Aorta (tissue), 5 donors: ENCODE measurements at regions not wholly inside any gene's neighbourhood (a gene's known extent, or its start where the extent isn't known, plus 50 kb on each side); places are given as distances from the start of the nearest gene placed in this dataset.

Experiments used
- ATAC-seq: fragments of 200-7000 bp; cut with Tn5 transposase; one replicate; pipeline ENCODE4 v1.9.1; 2022; ENCODE audit warnings: moderate library complexity; ENCODE audit not compliant: low FRiP score
- DNase-seq, 2 donors: peaks; one replicate each; pipeline ENCODE4 v3.0.0-alpha.2; 2020
- H3K27ac ChIP-seq, 2 donors: one replicate each; pipeline ENCODE4 v1.5.1; 2013; ENCODE audit warnings: low read length in 2 of 2, mild to moderate bottlenecking in 2 of 2, moderate library complexity in 2 of 2, control low read depth in 1 of 2, inconsistent platforms in 1 of 2, low read depth in 1 of 2
- H3K27me3 ChIP-seq, 2 donors: one replicate each; pipeline ENCODE4 v1.6.1; 2013; ENCODE audit warnings: control low read depth in 1 of 2, low read length in 1 of 2, mild to moderate bottlenecking in 1 of 2, moderate library complexity in 1 of 2; ENCODE audit not compliant: insufficient read depth in 2 of 2, control insufficient read depth in 1 of 2
- H3K36me3 ChIP-seq, 2 donors: one replicate each; pipeline ENCODE4 v1.6.1; 2013; ENCODE audit warnings: control low read depth in 1 of 2, low read length in 1 of 2, mild to moderate bottlenecking in 1 of 2; ENCODE audit not compliant: insufficient read depth in 2 of 2, control insufficient read depth in 1 of 2
- H3K4me1 ChIP-seq, 2 donors: one replicate each; pipeline ENCODE4 v1.6.1; 2013; ENCODE audit warnings: low read length in 2 of 2, control low read depth in 1 of 2, mild to moderate bottlenecking in 1 of 2, moderate library complexity in 1 of 2; ENCODE audit not compliant: insufficient read depth in 2 of 2, control insufficient read depth in 1 of 2
- H3K4me3 ChIP-seq, 2 donors: one replicate each; pipeline ENCODE4 v1.5.1; 2013; ENCODE audit warnings: low read length in 2 of 2, control low read depth in 1 of 2, mild to moderate bottlenecking in 1 of 2
- H3K9me3 ChIP-seq: one replicate; pipeline ENCODE4 v1.6.1; 2013; ENCODE audit warnings: mild to moderate bottlenecking, low read length; ENCODE audit not compliant: control insufficient read depth
- WGBS, 2 donors: extraction: QIAGEN DNeasy Blood & Tissue Kit; methylation state at CpG; one replicate each; pipeline ENCODE4 v1.1.7; 2013; 5-methylcytosine and 5-hydroxymethylcytosine counted together
- intact Hi-C, 2 donors: fragments of 100-400 bp; cut with DNase I; formaldehyde crosslinking; loops; one replicate each; pipeline versions ENCODE4 v1.14.2 to v1.15.0; 2022
- donor health status: healthy with polysubstance abuse.
- donor health status: Bipolar disorder and iron deficiency.
- donor health status: DM: no; HTN: no; CAD: no.
- donor health status: DM: no; HTN: no; CAD: no.
- donor health status: DM: yes; HTN: yes; CAD: no.

DNA sequence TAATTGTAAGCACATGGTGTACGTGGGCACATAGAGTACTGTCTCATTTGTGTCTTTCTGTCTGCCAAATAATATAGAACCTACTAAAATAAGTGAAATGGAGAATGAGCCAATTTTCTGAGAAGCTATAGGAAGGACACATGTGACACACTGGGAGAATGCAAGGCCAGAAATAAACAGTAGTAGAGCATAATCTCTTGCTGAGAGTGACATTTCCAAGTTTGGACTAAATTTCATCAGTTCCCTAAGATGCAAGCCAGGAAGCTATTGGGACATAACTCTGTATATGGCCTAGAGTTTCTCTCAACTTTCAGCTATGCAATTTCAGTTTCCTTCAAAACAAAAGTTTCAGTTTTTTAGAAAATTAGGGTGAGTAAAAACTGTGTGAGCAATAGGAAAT, 638.7 kb downstream of the PCDH18 start:
- no peaks in the 10 kb centered on the region for H3K4me1 ChIP-seq
- no peak overlapping the region for H3K27ac ChIP-seq
- no peaks in the 10 kb centered on the region for H3K9me3 ChIP-seq
- intact Hi-C loops = no loop called here
- DNase-seq (no peak), ATAC-seq (no peak)
- no peaks in the 10 kb centered on the region for H3K27me3 ChIP-seq
- H3K36me3 ChIP-seq = no peaks in the 10 kb centered on the region
- 39 to 57% methylated on average over 1 of the region's 1 CpG for WGBS, 2 donors
- no peak overlapping the region for H3K4me3 ChIP-seq

DNA sequence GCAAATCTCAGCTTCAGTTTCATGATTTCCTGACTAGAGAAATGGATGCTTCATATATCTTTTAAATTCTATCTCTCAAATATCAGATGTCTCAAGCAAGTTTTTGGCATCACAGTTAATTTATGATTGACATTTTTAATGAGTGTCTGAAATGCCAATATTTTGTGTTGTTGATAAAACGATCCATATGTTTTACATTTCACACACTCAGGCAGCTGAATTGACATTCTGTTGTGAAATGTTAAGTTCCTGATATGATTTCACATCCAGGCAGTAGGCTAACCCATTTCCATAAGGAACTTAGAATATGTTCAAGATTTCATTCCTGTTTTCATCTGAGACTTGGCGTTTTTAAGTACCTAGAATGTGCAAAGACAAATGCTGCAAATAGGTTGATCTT, 650.6 kb downstream of the PCDH18 start:
- Histone ChIP-seq H3K4me1 (no peaks in the 10 kb centered on the region), H3K9me3 (no peaks in the 10 kb centered on the region), H3K4me3 (no peak overlapping the region), H3K27me3 (no peaks in the 10 kb centered on the region), H3K36me3 (no peaks in the 10 kb centered on the region), H3K27ac (no peak overlapping the region)
- DNase-seq = no peak
- ATAC-seq = no peak
- 72 to 77% methylated on average over 2 of the region's 2 CpGs for WGBS, 2 donors
- intact Hi-C loops = no loop called here

DNA sequence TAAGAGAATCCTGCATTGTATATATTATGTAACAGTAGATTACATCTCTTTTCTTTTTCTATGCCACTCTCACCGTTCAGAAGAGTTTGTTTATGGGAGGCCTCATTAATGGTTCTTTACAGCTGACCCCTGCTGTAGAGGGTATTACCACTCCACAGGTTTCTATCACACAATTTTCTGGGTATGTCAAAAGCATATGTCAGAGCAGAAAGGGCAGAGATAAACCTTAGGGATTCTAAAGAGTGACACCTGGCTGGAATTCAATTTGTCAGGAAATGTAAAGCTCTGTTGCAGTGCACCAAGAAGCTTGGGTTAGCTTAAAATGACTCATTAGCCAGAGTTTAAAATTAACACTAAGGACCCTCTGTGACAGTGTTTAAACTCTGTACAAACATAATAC, 658.7 kb downstream of the PCDH18 start:
- 77 to 88% methylated on average over 1 of the region's 1 CpG for WGBS, 2 donors
- Histone ChIP-seq H3K36me3 (no peaks in the 10 kb centered on the region), H3K4me1 (no peaks in the 10 kb centered on the region), H3K27ac (no peak overlapping the region), H3K9me3 (no peaks in the 10 kb centered on the region), H3K4me3 (no peak overlapping the region), H3K27me3 (no peaks in the 10 kb centered on the region)
- DNase-seq = no peak
- intact Hi-C loops = no loop called here
- no peak for ATAC-seq

DNA sequence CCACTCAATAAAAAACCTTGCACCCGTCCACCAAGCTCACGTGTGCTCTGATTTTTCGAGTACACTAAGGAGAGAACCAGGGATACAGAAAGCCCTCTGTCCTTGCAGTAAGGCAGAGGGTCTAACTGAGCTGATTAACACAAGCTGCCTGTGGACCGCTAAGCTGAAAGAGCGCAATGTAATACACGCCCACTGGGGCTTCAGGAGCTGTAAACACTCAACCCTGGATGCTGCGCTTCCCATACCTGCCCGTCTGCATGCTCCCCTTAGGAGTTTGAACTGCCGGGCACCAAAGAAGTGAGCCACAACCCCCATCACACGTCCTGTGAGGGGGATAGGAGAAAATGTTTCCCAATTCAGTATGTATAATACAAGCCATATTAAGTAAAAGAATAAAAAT, 664.8 kb downstream of the PCDH18 start:
- no peaks in the 10 kb centered on the region for H3K9me3 ChIP-seq
- H3K36me3 ChIP-seq = no peaks in the 10 kb centered on the region
- ATAC-seq (no peak), DNase-seq (no peak)
- H3K4me1 ChIP-seq = no peaks in the 10 kb centered on the region
- H3K27me3 ChIP-seq = no peaks in the 10 kb centered on the region
- H3K4me3 ChIP-seq = no peak overlapping the region
- intact Hi-C loops = no loop called here
- WGBS, 2 donors = 90 to 93% methylated on average over 10 of the region's 10 CpGs
- H3K27ac ChIP-seq = no peak overlapping the region

DNA sequence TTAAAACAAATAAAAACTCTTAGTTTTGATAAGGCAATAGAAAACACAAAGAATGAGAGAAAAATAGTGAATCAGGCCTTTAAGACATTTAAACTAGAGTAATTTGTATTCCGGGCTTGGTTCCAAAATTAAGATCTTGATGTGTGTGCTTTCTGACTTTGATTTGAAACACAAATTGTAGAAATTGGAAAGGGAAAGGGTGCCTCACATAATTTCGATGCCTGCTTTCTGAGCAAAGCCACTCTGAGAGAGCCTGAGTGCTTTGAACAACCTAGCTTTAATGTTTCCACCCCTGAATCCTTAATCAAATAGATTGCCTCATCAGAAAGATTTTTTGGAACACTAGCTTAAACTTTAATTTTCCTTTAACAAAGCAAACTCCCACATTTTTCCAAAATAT, 666.8 kb downstream of the PCDH18 start:
- Histone ChIP-seq H3K36me3 (no peaks in the 10 kb centered on the region), H3K4me3 (no peak overlapping the region), H3K4me1 (no peaks in the 10 kb centered on the region), H3K27me3 (no peaks in the 10 kb centered on the region), H3K27ac (no peak overlapping the region), H3K9me3 (no peaks in the 10 kb centered on the region)
- 7 to 18% methylated on average over 2 of the region's 2 CpGs for WGBS, 2 donors
- no peak for ATAC-seq
- DNase-seq = no peak
- intact Hi-C loops = no loop called here

DNA sequence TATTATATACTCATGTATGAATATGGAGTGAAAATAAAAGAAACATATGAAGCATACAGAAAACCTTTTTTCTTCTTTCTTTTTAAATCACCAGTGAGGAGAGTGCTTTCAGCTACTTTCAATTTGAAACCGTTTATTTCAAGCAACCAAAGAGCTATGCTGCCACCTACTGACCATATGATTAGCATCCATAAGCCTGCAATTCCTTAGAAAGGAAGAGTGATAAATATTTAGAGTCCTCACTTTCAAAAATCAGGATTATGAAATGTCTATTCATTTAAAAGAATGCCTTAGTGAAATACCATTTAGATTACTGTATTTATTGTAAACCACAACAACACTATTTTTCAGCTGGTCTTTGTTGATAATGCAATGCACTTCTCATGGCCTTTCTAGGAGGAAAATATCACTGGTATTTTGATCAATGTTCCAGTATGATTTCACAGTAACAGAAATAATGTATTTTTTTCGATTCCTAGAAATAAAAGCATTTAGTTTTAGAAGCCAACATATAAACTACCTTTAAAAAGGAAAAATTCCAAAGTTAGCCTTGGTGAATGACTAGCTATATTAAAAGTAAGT, 667.6 kb downstream of the PCDH18 start:
- no peak for DNase-seq
- Histone ChIP-seq H3K9me3 (no peaks in the 10 kb centered on the region), H3K27ac (no peak overlapping the region), H3K36me3 (no peaks in the 10 kb centered on the region), H3K27me3 (no peaks in the 10 kb centered on the region), H3K4me3 (no peak overlapping the region), H3K4me1 (no peaks in the 10 kb centered on the region)
- intact Hi-C loops = no loop called here
- WGBS, 2 donors = 1 to 3% methylated on average over 2 of the region's 2 CpGs
- peak; percentile 88 for ATAC-seq

DNA sequence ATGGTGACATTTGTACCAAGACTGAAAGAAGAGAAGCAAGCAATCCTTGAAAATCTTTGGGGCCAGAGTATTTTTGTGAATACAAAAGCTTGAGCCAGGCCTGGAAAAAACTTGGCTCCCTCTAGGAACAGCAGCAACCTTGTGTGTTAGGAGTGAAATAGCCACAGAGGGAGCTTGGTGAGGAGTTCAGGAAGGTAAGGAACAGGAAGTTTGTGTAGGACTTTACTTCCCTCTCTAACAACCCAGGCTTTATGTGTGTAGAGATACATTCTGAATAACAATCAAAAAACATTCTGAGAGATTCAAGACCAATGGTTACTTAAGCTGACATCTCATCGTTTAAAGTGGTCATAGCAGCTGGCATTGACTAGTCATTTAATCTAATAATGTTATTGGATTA, 668.5 kb downstream of the PCDH18 start:
- Histone ChIP-seq H3K36me3 (no peaks in the 10 kb centered on the region), H3K4me1 (no peaks in the 10 kb centered on the region), H3K4me3 (no peak overlapping the region), H3K27me3 (no peaks in the 10 kb centered on the region), H3K9me3 (no peaks in the 10 kb centered on the region), H3K27ac (no peak overlapping the region)
- ATAC-seq (peak; percentile 60), DNase-seq (no peak)
- intact Hi-C loops = no loop called here
- WGBS, 2 donors = 10 to 16% methylated on average over 1 of the region's 1 CpG

DNA sequence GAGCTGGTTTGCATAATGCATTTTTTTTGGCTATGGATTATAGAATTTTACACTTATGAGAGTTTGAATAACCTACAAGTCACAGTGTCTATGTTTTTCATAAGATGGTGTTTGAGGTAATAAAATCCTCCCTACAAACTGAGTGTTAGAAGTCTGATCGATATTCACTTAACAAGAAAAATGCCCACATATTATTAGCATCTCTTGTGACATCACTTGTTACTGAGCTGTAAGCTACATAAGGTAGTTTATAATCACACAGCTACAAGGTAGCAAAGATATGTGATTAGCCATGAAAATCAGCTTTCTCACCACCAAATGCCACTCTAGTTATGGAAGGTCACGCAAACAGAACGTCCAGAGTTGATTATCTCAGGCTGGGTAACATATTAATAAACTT, 669.6 kb downstream of the PCDH18 start:
- Histone ChIP-seq H3K27me3 (no peaks in the 10 kb centered on the region), H3K27ac (no peak overlapping the region), H3K9me3 (no peaks in the 10 kb centered on the region), H3K4me1 (no peaks in the 10 kb centered on the region), H3K36me3 (no peaks in the 10 kb centered on the region), H3K4me3 (no peak overlapping the region)
- DNase-seq = no peak
- no peak for ATAC-seq
- intact Hi-C loops = no loop called here
- 70 to 71% methylated on average over 3 of the region's 3 CpGs for WGBS, 2 donors

DNA sequence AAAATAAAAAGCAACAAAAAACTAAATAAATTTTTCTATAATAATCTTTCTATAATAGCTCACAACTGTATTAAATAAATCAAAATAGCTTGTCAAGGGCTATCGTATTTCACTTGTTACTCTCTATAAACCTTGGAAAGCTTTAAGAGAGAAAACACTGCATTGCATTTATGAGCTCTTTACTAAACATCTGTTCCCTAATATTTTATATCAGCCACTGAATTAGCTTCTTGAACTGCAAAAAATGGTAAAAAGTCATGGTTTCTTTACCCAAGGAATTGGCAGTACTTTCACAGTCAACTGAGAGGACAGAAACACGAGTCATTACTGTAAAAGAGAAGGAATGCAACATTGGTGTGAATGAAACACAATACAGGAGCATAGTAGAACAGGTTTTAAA, 671.2 kb downstream of the PCDH18 start:
- no peak for ATAC-seq
- no peak for DNase-seq
- WGBS, 2 donors = 12 to 34% methylated on average over 2 of the region's 2 CpGs
- Histone ChIP-seq H3K9me3 (no peaks in the 10 kb centered on the region), H3K4me3 (no peak overlapping the region), H3K27me3 (no peaks in the 10 kb centered on the region), H3K27ac (no peak overlapping the region), H3K4me1 (no peaks in the 10 kb centered on the region), H3K36me3 (no peaks in the 10 kb centered on the region)
- intact Hi-C loops = no loop called here
